GM23338 (cell line): ENCODE measurements at regions not wholly inside any gene's neighbourhood (a gene's known extent, or its start where the extent isn't known, plus 50 kb on each side); places are given as distances from the start of the nearest gene placed in this dataset.

Experiments
- CREB1 ChIP-seq: fragments of 250-450 bp; sonication (Bioruptor Pico); IDR thresholded peaks from 2 replicates; pipeline ENCODE4 v1.5.0; 2020; ENCODE audit warnings: low read depth, mild to moderate bottlenecking, moderate library complexity
- CTCF ChIP-seq, 2 experiments: fragments of 200-600 bp in 1 of 2; sonication (generic) in 1 of 2; conservative IDR thresholded peaks; 2 replicates each; pipeline versions ENCODE4 v1.5.1 to v1.6.1; 2016 to 2017; ENCODE audit warnings: antibody characterized with exemption in 2 of 2, low read depth in 2 of 2, mild to moderate bottlenecking in 2 of 2, moderate library complexity in 1 of 2
- EZH2 ChIP-seq: fragments of 200-600 bp; sonication (generic); IDR thresholded peaks from one replicate; pipeline ENCODE4 v1.8.0; 2017; ENCODE audit warnings: antibody characterized with exemption, mild to moderate bottlenecking, low read depth; ENCODE audit not compliant: unreplicated experiment
- EZH2phosphoT487 ChIP-seq: fragments of 200-600 bp; sonication (generic); IDR thresholded peaks from one replicate; pipeline ENCODE4 v1.8.1; 2018; ENCODE audit warnings: antibody characterized with exemption; ENCODE audit not compliant: unreplicated experiment
- NANOG ChIP-seq: IDR thresholded peaks from 2 replicates; pipeline ENCODE4 v1.6.1; 2016; ENCODE audit warnings: antibody characterized with exemption, borderline replicate concordance
- REST ChIP-seq: IDR thresholded peaks from one replicate; pipeline ENCODE4 v1.6.1; 2018; ENCODE audit warnings: antibody characterized with exemption; ENCODE audit not compliant: unreplicated experiment
- TF ChIP-seq, protein P1 (sequence below): IDR thresholded peaks from 2 replicates; pipeline ENCODE4 v1.6.1; 2016; ENCODE audit warnings: antibody characterized with exemption

- TF ChIP-seq CTCF (conservative IDR thresholded peaks at IDR 0.05; ENCODE audit: low read depth in 2 of 2) (no peak), EZH2 (no peak), CREB1 (CRISPR knock-in tag) (no peak), REST (no peak), EZH2phosphoT487 (no peak), NANOG (no peak)
- TF ChIP-seq, protein P1, sequence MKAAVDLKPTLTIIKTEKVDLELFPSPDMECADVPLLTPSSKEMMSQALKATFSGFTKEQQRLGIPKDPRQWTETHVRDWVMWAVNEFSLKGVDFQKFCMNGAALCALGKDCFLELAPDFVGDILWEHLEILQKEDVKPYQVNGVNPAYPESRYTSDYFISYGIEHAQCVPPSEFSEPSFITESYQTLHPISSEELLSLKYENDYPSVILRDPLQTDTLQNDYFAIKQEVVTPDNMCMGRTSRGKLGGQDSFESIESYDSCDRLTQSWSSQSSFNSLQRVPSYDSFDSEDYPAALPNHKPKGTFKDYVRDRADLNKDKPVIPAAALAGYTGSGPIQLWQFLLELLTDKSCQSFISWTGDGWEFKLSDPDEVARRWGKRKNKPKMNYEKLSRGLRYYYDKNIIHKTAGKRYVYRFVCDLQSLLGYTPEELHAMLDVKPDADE: no peak
Observed at GRCh38 chr15:56519000-56519399, 54.1 kb upstream of the MNS1 start.
